ENCODE measurements at regions not wholly inside any gene's neighbourhood (a gene's known extent, or its start where the extent isn't known, plus 50 kb on each side); places are given as distances from the start of the nearest gene placed in this dataset.

- DNase-seq, result peak; percentile 32
- Histone ChIP-seq H2BK120ac (ENCODE audit: low read depth, low read length) (no peak overlapping the region), H3K4me3 (ENCODE audit: low read length) (no peak overlapping the region), H3K79me1 (ENCODE audit: low read length) (no peaks in the 10 kb centered on the region), H3K4me1 (ENCODE audit: control insufficient read depth, low read depth, low read length) (peaks cover 3% of the 10 kb centered on the region), H3K27me3 (ENCODE audit: insufficient read depth, low read length, poor library complexity) (no peaks in the 10 kb centered on the region), H2AK5ac (ENCODE audit: low read length) (no peak overlapping the region), H3K4me2 (ENCODE audit: low read length) (no peak overlapping the region), H4K8ac (ENCODE audit: low read depth, low read length) (no peak overlapping the region), H2BK5ac (ENCODE audit: low read length) (no peak overlapping the region), H3K18ac (ENCODE audit: low read length) (no peak overlapping the region), H3K27ac (ENCODE audit: low read depth, low read length) (no peak overlapping the region), H3K4ac (ENCODE audit: low read depth, low read length) (no peak overlapping the region), H3K9ac (ENCODE audit: low read length) (no peak overlapping the region), H3K23ac (ENCODE audit: low read length) (no peak overlapping the region), H3K36me3 (ENCODE audit: control insufficient read depth, insufficient read depth, low read length) (no peaks in the 10 kb centered on the region), H3K56ac (ENCODE audit: low read length) (no peak overlapping the region), H3K79me2 (ENCODE audit: control insufficient read depth, insufficient read depth, low read length) (no peaks in the 10 kb centered on the region), H2BK15ac (replicated peaks; ENCODE audit: low read depth) (no peak overlapping the region), H4K5ac (ENCODE audit: low read length) (no peak overlapping the region)
- WGBS (ENCODE audit: extremely low coverage, insufficient coverage, low lambda C conversion rate), result no CpG with 5 or more reads among the region's 9 CpGs
Observed at GRCh38 chr6:110042670-110043296, 64.7 kb downstream of the GPR6 start.

DNA sequence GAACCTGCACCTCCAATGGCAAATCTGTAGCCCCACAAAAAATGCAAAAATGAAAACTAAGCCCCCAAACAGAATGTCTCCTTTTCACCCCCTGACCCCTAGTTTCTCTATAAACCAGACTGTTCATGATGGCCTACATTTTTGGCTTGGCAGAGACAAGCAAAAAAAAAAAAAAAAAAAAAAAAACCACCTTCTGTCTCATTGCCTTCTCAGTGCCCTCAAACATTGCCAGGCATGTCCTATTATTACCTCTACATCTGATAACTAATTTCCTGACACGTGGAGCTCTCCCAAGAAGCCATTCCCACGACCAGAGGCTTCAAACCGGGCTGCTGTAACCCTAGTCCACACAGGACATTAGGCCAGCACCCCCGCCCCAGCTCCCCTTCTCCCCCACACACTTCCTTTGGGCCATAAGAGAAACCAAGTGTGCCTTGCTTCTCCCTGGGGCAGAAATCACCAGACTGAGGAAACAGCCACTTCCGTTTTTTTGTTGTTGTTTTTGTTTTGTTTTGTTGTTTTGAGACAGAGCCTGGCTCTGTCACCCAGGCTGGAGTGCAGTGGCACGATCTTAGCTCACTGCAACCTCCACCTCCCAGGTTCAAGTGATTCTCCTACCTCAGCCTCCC lies 65.4 kb downstream of the GPR6 start:
- no peak overlapping the region for H2BK5ac ChIP-seq (ENCODE audit: low read length)
- no peak overlapping the region for H3K23ac ChIP-seq (ENCODE audit: low read length)
- no peaks in the 10 kb centered on the region for H3K79me1 ChIP-seq (ENCODE audit: low read length)
- no peak overlapping the region for H3K18ac ChIP-seq (ENCODE audit: low read length)
- no peak overlapping the region for H3K4me3 ChIP-seq (ENCODE audit: low read length)
- H4K8ac ChIP-seq (ENCODE audit: low read depth, low read length), result no peak overlapping the region
- no CpG with 5 or more reads among the region's 6 CpGs for WGBS (ENCODE audit: extremely low coverage, insufficient coverage, low lambda C conversion rate)
- DNase-seq, result no peak
- no peaks in the 10 kb centered on the region for H3K27me3 ChIP-seq (ENCODE audit: insufficient read depth, low read length, poor library complexity)
- no peak overlapping the region for H3K27ac ChIP-seq (ENCODE audit: low read depth, low read length)
- no peak overlapping the region for H3K4me2 ChIP-seq (ENCODE audit: low read length)
- H2AK5ac ChIP-seq (ENCODE audit: low read length), result no peak overlapping the region
- no peak overlapping the region for H3K4ac ChIP-seq (ENCODE audit: low read depth, low read length)
- no peak overlapping the region for H2BK15ac ChIP-seq (replicated peaks; ENCODE audit: low read depth)
- H2BK120ac ChIP-seq (ENCODE audit: low read depth, low read length), result no peak overlapping the region
- no peaks in the 10 kb centered on the region for H3K36me3 ChIP-seq (ENCODE audit: control insufficient read depth, insufficient read depth, low read length)
- no peak overlapping the region for H3K9ac ChIP-seq (ENCODE audit: low read length)
- no peak overlapping the region for H3K56ac ChIP-seq (ENCODE audit: low read length)
- no peak overlapping the region for H4K5ac ChIP-seq (ENCODE audit: low read length)
- no peaks in the 10 kb centered on the region for H3K79me2 ChIP-seq (ENCODE audit: control insufficient read depth, insufficient read depth, low read length)
- H3K4me1 ChIP-seq (ENCODE audit: control insufficient read depth, low read depth, low read length), result peaks cover 3% of the 10 kb centered on the region

DNA sequence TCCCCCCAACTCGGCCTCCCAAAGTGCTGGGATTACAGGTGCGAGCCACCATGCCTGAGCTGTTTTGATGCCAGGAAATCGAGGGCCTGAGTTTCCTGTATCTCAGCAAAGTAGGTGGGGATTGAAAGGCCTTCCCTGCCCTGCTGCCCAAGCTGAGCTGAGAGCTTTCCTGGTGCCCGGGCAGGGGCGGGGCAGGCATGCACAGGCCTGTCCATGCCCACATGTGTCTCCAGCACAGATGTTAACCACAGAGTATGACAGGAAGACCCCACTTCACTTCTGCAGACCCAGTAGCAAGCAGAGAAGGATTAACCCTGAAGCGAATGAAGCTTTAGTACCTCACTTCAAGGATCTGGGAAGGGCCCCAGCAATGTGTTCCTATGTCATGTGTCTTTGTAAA lies 66.0 kb downstream of the GPR6 start:
- Histone ChIP-seq H3K4me2 (ENCODE audit: low read length) (no peak overlapping the region), H3K9ac (ENCODE audit: low read length) (no peak overlapping the region), H3K56ac (ENCODE audit: low read length) (no peak overlapping the region), H2BK15ac (replicated peaks; ENCODE audit: low read depth) (no peak overlapping the region), H2BK5ac (ENCODE audit: low read length) (no peak overlapping the region), H2AK5ac (ENCODE audit: low read length) (no peak overlapping the region), H3K23ac (ENCODE audit: low read length) (no peak overlapping the region), H3K18ac (ENCODE audit: low read length) (no peak overlapping the region), H4K5ac (ENCODE audit: low read length) (no peak overlapping the region), H3K4ac (ENCODE audit: low read depth, low read length) (no peak overlapping the region), H3K27ac (ENCODE audit: low read depth, low read length) (no peak overlapping the region), H3K4me3 (ENCODE audit: low read length) (no peak overlapping the region), H3K4me1 (ENCODE audit: control insufficient read depth, low read depth, low read length) (peaks cover 3% of the 10 kb centered on the region), H3K79me1 (ENCODE audit: low read length) (no peaks in the 10 kb centered on the region), H4K8ac (ENCODE audit: low read depth, low read length) (no peak overlapping the region), H3K36me3 (ENCODE audit: control insufficient read depth, insufficient read depth, low read length) (no peaks in the 10 kb centered on the region), H3K79me2 (ENCODE audit: control insufficient read depth, insufficient read depth, low read length) (no peaks in the 10 kb centered on the region), H2BK120ac (ENCODE audit: low read depth, low read length) (no peak overlapping the region), H3K27me3 (ENCODE audit: insufficient read depth, low read length, poor library complexity) (no peaks in the 10 kb centered on the region)
- no peak for DNase-seq
- no CpG with 5 or more reads among the region's 6 CpGs for WGBS (ENCODE audit: extremely low coverage, insufficient coverage, low lambda C conversion rate)

GRCh38 chr6:110044622-110045021 lies 66.5 kb downstream of the GPR6 start:
- WGBS (ENCODE audit: extremely low coverage, insufficient coverage, low lambda C conversion rate), result no CpG with 5 or more reads among the region's 3 CpGs
- Histone ChIP-seq H3K4me1 (ENCODE audit: control insufficient read depth, low read depth, low read length) (peaks cover 3% of the 10 kb centered on the region), H2BK120ac (ENCODE audit: low read depth, low read length) (no peak overlapping the region), H3K23ac (ENCODE audit: low read length) (no peak overlapping the region), H3K4me2 (ENCODE audit: low read length) (no peak overlapping the region), H3K4me3 (ENCODE audit: low read length) (no peak overlapping the region), H2BK15ac (replicated peaks; ENCODE audit: low read depth) (no peak overlapping the region), H2AK5ac (ENCODE audit: low read length) (no peak overlapping the region), H3K4ac (ENCODE audit: low read depth, low read length) (no peak overlapping the region), H3K27ac (ENCODE audit: low read depth, low read length) (no peak overlapping the region), H3K79me2 (ENCODE audit: control insufficient read depth, insufficient read depth, low read length) (no peaks in the 10 kb centered on the region), H3K79me1 (ENCODE audit: low read length) (no peaks in the 10 kb centered on the region), H3K27me3 (ENCODE audit: insufficient read depth, low read length, poor library complexity) (no peaks in the 10 kb centered on the region), H4K5ac (ENCODE audit: low read length) (no peak overlapping the region), H4K8ac (ENCODE audit: low read depth, low read length) (no peak overlapping the region), H3K18ac (ENCODE audit: low read length) (no peak overlapping the region), H3K9ac (ENCODE audit: low read length) (no peak overlapping the region), H3K36me3 (ENCODE audit: control insufficient read depth, insufficient read depth, low read length) (no peaks in the 10 kb centered on the region), H2BK5ac (ENCODE audit: low read length) (no peak overlapping the region), H3K56ac (ENCODE audit: low read length) (no peak overlapping the region)
- DNase-seq, result no peak

GRCh38 chr6:110048221-110048875 lies 70.2 kb downstream of the GPR6 start:
- H4K5ac ChIP-seq (ENCODE audit: low read length), result no peak overlapping the region
- no CpG with 5 or more reads among the region's 4 CpGs for whole genome bisulfite sequencing (ENCODE audit: extremely low coverage, insufficient coverage, low lambda C conversion rate)
- no peak overlapping the region for H3K4me3 ChIP-seq (ENCODE audit: low read length)
- no peak overlapping the region for H3K56ac ChIP-seq (ENCODE audit: low read length)
- no peak overlapping the region for H4K8ac ChIP-seq (ENCODE audit: low read depth, low read length)
- H3K9ac ChIP-seq (ENCODE audit: low read length), result no peak overlapping the region
- no peaks in the 10 kb centered on the region for H3K79me2 ChIP-seq (ENCODE audit: control insufficient read depth, insufficient read depth, low read length)
- H3K36me3 ChIP-seq (ENCODE audit: control insufficient read depth, insufficient read depth, low read length), result no peaks in the 10 kb centered on the region
- no peaks in the 10 kb centered on the region for H3K27me3 ChIP-seq (ENCODE audit: insufficient read depth, low read length, poor library complexity)
- H2BK5ac ChIP-seq (ENCODE audit: low read length), result no peak overlapping the region
- no peaks in the 10 kb centered on the region for H3K79me1 ChIP-seq (ENCODE audit: low read length)
- no peak overlapping the region for H3K4me2 ChIP-seq (ENCODE audit: low read length)
- peak; percentile 48 for DNase-seq
- no peak overlapping the region for H3K23ac ChIP-seq (ENCODE audit: low read length)
- no peaks in the 10 kb centered on the region for H3K4me1 ChIP-seq (ENCODE audit: control insufficient read depth, low read depth, low read length)
- no peak overlapping the region for H3K18ac ChIP-seq (ENCODE audit: low read length)
- H2BK120ac ChIP-seq (ENCODE audit: low read depth, low read length), result no peak overlapping the region
- no peak overlapping the region for H3K27ac ChIP-seq (ENCODE audit: low read depth, low read length)
- no peak overlapping the region for H2BK15ac ChIP-seq (replicated peaks; ENCODE audit: low read depth)
- H2AK5ac ChIP-seq (ENCODE audit: low read length), result no peak overlapping the region
- no peak overlapping the region for H3K4ac ChIP-seq (ENCODE audit: low read depth, low read length)

All from mesendoderm (in vitro differentiated cells).